AML-193 (cell line): ENCODE measurements at regions not wholly inside any gene's neighbourhood (a gene's known extent, or its start where the extent isn't known, plus 50 kb on each side); places are given as distances from the start of the nearest gene placed in this dataset.
"Not testable (repeated sequence)": the region's sequence is repeated elsewhere in the genome, so short reads cannot be mapped to it uniquely, and the experiment has no call there.

ENCODE experiments used
- DNase-seq, 2 experiments: peaks; one replicate each; lab custom pipeline; 2025; lab: John Stamatoyannopoulos, UW

DNA sequence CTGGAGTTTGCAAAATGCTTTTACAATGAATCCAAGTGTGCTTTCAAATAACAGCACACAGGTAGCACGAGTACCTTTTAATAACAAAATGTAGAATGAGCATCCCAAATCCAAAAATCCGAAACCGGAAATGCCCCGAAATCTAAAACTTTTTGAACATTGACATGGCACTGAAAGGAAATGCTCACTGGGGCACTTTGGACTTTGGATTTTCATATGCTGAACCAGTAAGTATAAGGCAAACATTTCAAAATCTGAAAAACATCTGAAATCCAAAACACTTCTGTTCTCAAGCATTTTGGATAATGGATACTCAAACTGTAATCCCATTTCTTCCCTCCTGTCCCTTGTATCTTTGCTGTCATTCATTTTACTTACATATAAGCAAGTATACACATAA is 50.1 kb downstream of the GCNT4 start:
- DNase-seq: no peak

DNA sequence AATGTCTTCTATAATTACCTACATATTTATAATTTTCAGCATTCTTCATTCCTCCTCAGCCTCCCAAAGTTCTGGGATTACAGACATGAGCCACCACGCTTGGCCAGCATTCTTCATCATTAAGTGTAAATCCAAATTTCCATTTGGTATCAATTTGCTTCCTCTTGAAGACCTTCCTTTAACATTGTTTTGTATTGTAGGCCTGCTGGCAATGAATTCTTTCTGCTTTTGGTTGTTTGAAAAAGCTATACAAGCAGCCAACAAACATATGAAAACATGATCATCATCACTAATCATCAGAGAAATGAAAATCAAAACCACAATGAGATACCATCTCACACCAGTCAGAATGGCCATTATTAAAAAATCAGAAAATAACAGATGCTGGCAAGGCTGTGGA is 56.4 kb downstream of the GCNT4 start:
- no peak for DNase-seq

DNA sequence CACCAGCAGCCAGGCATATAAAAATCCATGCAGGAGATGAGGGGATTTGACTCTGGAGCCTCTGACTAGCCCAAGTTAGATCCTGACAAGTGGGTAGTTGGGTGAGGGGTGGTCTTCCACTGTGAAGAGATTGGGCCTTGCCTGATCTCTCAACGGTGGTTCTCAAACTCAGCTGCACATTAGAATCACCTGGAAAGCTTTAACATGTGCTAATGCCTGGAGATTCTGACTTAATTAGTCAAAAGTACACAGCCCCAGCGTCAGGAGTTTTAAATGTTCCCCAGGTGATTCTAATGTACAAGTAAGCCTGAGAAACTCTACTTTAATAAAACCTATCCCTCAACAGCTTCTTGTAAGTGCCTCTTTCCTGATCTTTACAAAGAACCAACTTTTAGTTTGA is 57.5 kb downstream of the GCNT4 start:
- DNase-seq: no peak

DNA sequence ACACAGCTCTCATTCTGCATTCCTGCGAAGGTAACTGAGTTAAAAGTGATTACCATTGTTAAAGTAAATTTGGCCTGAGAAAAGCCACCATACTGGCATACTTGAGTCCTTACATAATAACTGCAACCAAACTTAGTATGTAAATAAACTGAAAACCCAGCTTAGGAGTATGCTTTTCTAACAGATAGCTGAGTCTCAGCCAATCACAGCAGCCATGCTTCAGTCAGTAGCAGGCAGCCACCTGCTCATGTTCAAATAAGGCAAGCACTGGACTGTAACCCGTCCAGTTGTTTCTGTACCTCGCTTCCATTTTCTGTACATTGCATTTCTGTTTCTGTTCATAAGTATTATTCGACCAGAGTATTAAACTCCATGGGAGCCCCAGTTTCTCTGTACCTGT is 58.6 kb downstream of the GCNT4 start:
- no peak for DNase-seq

DNA sequence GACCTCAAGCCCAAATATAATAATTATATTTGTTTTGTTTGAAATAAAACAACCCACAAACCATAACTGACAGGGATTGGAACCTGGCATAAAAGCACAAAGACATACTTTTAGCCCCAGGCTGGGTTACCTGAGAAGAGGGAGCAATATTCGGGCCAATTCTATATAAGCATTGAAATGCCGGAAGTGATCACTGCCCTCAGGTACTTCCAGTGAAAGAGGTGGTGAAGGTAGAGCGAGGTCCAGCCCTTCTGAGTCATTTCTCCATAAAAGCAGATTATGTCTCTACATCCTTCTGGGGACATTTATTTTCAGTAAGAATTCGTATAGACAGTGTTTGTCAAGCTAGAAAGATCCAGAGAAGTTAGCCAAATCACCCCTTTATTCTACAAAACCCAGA is 59.6 kb downstream of the GCNT4 start:
- DNase-seq: no peak

DNA sequence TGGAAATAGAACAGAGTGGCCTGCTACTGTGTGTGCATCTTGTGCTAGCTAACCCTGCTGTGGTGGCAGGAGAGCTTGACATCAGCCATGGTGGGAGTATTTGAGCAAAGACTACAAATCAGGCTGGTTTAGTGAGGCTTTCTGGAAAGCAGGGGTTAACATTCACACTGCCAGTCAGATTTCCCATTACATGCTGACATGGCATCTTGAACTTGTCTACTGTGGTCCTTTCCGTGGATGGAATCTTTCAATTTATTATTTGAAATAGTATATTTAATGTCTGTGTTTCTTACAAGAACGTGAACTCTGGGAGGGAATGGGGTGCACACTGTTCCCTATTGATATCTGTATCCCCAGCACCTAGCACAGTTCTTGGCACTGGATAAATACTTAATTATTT is 60.8 kb downstream of the GCNT4 start:
- DNase-seq: no peak

DNA sequence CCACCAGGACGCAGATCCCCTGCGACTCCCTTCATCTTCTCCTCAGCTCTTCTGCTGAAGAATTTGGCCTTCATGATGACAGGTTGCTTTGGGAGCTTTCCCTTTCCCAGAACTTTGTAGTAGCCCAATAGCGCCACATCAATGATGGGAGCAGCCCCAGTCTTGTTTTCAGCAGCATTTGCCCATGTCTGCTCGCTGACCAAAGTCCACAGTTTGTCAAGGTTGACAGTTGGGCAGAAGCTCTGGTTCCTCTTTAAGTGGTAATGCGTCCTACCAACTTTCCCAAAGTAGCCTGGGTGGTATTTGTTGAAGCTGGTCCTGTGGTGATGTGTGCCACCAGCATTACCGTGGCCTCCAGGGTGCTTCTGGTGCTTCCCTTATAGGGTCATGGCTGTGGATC is 62.2 kb downstream of the GCNT4 start:
- no peak for DNase-seq

DNA sequence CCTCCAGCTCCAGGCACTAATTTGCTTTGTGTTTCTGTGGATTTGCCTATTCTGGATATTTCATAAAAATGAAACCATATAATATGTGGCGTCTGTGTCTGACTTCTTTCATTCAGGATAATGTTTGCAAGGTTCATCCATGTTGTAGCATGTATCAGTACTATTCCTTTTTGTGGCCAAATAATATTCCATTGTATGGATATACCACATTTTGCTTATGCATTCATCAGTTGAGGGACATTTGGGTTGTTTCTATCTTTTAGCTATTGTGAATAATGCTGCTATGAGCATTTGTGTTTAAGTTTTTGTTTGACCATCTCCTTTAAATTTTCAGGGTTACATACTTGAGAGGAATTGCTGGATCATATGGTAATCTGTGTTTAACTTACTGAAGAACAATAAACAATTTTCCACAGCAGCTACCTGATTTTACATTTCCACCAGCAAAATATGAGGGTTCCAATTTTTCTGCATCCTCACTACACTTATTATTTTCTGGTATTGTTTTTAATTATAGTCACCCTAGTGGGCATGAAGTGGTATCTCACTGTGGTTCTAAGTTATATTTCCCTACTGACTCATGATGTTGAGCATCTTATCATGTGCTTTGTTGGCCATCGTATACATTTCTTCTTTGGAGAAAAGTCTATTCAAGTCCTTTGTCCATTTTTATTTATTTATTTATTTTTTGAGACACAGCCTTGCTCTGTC is 63.9 kb downstream of the GCNT4 start:
- DNase-seq: no peak

DNA sequence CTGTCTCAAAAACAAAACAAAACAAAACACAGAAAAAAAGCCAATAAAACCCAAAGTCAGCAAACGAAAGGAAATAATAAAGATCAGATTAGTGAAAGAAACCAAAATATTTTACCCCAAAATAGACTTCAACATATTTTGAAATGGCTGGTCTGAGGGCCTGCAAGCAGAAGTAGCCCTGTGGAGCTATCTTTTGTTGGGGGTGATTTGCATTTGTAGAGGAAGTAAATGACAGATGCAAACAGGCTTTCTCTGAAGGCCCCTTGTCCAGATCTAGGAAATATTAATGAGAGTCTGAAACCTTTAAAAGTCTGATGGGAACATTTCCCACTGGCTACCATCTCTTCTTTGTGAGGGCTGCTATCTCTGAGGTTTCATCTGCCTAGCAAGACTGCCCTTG is 74.0 kb downstream of the GCNT4 start:
- no peak for DNase-seq

DNA sequence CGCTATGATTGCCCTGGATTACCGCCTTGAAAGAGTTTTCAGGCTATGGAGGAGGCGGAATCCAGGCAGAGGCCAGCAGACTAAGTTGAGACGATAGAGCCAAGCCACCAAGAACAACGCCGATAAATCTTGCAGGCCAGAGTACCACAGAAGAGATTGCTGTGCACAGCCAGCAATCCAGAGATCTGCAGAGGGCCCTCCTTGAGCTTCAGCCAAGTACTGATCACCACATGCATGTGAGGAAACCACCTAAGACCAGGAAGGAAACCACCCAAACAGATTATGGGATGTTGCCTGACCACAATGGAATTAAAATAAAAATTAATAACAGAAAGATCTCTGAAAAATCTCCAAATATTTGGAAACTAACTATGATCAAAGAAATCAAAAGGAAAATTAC is 74.9 kb downstream of the GCNT4 start:
- peak in 1 of 2 experiments; percentile 2 for DNase-seq

DNA sequence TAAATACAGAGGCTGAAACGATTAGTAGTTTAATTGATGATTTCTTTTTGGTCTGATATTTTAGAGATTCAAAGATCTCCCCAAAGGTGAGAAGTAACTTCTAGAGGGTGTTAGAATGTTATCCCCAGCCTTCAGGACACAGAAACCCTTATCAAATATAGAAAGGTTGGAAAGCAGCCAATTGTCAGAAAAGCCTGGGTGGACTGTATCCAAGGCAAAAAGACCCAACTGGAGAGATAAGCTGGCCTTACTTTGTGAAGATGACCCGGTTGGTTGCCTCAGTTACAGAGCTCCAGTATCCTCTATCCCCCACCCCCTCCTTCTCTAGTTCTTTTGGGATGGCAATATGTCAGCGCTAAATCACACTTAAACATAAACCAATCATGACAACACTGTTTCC is 75.7 kb downstream of the GCNT4 start:
- no peak for DNase-seq

DNA sequence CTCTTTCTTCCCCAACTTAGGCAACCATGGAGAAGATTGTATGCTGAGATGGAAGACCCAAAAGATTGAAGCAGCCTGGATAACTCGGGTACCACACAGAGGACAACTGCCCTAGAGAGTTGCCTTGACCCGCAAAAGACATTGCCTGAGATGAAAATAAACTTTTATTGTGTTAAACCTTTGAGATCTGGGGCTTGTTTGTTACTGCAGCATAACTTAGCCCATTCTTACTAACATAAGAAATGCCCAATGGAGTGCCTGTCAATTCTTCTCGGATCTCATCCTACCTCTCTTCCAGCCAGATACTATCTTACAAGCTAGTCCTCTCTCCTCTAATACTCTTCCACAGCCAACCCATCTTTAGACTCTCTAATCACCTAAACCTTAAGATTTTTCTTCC is 76.8 kb downstream of the GCNT4 start:
- no peak for DNase-seq

DNA sequence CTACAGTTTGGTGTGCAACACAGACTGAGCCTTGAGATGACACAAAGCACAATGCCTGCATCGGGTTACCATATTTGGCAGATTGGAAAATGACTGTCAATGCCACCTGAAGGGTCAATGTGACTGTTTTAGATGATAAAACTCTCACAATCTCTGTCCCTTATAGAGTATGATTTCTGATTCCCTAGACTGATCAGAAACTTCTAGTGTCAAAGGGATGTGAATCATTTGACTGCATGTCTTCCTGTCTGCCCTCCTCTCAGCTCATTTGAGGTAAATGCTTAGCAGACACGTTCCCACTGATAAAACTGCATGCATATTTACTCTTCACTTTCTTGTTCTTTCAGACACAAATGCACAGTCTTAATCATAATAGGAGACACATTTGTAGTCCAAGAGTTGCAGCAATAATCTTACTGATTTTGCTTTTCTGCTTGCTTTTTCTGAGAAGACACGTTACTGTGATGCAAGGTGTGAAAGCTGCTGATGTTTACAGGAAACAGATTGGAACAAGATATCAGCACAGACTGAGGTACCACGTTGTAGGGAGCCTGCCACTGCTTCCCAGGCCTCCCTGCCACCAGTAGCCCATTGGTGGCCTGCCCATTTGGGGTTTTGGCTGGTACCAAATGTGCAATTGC is 77.8 kb downstream of the GCNT4 start:
- no peak for DNase-seq

DNA sequence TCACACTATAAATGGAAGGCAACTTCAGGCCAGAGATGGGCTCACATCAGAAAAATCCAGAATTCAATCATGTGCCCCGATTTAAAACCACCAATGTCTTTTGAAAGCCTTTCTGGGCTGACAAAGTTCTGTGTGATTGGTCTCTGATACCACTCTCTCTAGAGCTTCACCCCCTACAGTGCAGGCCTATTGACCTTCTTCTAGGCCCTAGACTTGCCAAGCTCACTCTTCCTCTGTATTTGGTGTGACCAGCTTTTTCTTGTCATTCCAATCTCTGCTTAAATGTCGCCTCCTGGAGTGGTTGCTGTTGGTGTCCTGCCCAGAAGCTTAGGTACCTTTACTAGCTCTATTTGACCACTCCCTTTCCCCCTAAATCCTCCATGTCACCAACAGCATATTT is 78.7 kb downstream of the GCNT4 start:
- DNase-seq: no peak

DNA sequence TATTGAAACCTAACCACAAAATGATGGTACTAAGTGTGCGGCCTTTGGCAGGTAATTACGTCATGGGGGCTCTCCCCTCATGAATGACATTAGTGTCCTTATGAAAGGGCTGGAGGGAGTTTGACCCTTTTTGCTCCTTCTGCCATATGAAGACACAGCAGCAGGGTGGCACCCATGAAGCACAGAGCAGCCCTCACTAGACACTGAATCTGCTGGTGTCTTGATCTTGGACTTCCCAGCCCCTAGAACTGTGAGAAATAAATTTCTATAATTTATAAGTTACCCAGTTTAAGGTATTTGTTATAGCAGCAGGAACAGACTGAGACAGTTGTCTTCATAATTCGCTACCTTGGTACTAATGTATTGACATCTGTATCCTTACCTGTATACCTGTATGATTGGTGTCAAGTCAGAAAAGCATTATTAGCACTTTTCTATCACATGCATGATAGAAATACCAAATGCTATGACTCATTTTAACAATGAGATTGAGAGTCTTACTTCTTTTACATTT is 80.4 kb downstream of the GCNT4 start:
- no peak for DNase-seq

DNA sequence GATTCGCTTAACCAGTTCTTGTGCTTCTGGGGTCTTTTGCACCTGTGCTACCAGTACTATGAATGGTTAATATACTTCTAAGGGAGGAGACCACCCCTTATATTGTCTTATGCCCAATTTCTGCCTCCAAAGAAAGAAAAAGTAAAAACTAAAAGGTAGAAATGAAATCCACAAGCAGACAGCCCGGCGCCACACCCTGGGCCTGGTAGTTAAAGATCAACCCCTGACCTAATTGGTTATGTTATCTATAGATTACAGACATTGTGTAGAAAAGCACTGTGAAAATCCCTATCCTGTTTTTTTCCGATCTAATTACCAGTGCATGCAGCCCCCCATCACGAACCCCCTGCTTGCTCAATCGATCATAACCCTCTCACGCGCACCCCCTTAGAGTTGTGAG is 81.5 kb downstream of the GCNT4 start:
- DNase-seq: not testable (repeated sequence)

DNA sequence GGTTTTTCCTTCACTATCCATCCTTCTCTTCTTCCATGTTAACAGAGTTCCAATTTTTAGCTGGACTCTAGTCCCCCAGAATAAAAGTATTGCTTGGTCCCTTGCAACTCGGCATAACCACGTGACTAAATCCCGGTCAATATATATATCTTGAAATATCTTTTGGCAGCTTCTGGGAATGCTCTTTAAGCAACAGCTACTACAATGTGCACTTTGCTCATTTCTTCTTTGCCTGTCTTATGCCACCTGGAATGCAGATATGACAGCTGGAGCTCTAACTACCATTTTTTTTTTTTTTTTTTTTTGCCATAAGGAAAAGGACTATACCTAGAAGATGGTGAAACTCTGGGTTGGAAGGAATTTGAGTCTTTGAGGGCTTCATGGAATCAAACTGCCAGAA is 82.6 kb downstream of the GCNT4 start:
- DNase-seq: no peak

DNA sequence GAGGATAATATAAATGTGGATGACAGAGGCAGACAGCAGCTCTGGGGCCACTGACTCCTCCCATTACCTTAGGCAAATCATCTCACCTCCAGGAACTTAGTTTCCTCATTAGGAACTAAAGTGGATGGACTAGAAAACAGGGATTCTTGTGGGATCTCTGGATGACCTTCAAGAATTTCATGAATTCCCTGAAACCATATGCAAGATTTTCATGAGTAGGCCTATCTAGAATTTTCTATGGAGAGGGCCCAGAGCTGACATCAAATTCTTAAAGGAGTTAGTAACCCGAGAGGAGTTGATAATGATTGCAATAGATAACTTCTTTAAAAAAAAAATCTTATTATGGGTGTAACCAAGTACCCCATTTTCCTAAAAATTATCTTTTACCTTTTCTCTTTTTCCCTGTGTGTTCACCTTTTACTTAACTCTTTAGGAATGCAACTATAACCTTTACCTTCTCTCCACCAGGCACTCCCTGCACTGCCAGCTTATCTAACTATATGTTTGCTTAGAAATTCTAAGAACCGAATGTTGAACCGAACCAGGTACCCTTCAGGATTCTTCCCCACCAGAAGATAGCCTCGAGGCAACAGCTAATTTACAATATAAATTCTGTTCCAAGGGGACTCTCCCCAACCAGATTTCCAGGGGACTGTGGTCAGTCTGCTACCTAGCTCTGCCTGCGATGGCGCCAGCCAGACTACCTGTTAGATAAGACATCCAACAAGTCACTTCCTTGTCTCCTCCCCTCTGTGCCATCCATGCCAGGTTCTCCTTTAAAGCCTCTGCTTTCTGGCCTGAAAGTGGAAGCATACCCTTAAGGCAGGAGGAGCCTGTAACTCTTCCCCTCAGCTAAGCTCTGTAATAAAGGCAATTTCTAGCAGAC is 86.0 kb downstream of the GCNT4 start:
- no peak for DNase-seq

DNA sequence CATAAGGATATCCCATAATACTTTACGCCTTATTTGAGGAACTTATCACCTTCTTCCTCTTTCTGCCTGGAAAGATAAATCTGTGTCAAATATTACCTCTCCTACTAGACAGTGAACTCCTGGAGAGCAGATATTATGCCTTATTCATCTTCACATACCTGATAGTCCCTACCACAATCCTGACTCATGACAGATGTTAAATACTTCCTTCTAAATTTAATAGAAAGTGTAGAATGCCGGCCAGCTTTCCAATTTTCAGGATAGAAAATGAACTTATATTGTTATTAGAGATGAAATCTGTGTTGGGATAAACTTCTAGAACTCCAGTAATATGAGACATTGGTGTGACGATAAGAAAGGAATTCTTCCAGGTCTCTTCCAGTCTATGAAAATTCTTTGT is 89.0 kb downstream of the GCNT4 start:
- no peak for DNase-seq

DNA sequence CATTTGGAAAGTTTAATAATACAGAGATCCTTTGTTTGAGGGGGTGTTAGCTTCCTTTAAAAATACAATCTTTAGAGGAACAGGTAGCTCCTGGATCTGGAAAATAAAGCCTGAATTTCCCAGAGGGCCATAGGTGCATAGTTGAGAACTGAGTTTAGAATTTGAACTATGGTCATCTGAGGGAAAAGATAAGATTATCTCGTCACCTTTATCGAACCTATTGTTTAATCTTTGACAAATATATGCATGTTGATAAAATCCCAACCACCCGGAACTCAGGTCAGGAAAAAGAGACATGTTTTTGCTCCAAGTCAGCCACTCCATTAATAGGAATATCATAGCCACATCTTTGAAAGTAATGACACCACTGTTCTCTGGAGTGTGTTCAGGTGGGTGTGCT is 91.7 kb upstream of the FAM169A start:
- DNase-seq: no peak

DNA sequence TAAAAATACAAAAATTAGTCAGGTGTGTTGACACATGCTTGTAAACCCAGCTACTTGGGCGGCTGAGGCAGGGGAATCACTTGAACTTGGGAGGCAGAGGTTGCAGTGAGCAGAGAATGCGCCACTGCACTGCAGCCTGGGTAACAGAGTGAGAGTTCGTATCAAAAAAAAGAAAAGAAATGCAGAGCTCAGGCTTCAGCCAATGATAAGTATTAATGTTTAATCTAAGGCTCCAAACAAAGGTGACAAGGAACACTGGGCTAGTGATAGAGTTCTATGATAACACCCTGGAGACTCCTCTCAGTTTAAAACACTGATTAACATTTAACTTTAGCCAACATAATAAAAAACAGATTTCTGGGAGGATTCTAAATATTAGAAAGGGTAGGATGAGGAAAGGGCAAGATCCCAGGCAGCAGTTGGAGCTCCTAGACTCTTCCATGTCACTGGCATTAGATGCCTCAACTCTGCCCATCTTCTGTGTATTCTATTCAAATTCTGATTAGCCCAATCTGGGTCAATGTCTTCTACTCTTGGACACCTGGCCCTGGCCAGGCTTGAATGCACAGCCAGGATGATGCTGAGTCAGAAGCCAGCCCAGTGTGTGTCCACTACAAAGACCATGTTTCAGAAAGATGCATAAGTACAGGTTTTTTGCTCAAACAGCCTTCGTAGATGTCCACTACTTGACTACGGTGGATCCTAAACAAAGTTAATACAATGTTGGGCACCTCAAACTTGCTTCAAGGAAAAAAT is 91.0 kb upstream of the FAM169A start:
- DNase-seq: no peak

DNA sequence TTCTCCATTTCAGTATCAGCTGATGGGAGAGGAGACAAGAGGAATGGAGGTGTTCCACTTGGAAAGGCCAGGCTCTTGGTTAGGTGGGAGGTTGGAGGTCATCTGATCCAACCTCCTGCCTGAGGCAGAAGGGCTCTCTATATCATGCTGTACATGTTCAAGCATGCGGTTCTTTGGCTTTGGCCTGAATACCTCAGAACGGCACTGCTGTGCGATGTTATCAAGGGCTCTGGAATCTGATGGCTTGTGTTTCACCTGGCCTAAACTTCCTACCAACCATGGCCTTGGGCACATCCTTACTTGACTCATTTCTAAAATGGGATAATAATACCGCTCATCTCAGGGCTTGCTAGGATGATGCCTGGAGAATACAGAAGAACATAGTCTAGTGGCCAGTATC is 90.1 kb upstream of the FAM169A start:
- DNase-seq: no peak
